GM19328 (cell line): ENCODE measurements at regions not wholly inside any gene's neighbourhood (a gene's known extent, or its start where the extent isn't known, plus 50 kb on each side); places are given as distances from the start of the nearest gene placed in this dataset.
"Not testable (repeated sequence)": the region's sequence is repeated elsewhere in the genome, so short reads cannot be mapped to it uniquely, and the experiment has no call there.

Experiments used
- ATAC-seq: cut with Tn5 transposase; IDR thresholded peaks from one replicate; pipeline ENCODE4 v1.9.1; 2021; ENCODE audit warnings: mild to moderate bottlenecking, moderate library complexity; ENCODE audit not compliant: unreplicated experiment

DNA sequence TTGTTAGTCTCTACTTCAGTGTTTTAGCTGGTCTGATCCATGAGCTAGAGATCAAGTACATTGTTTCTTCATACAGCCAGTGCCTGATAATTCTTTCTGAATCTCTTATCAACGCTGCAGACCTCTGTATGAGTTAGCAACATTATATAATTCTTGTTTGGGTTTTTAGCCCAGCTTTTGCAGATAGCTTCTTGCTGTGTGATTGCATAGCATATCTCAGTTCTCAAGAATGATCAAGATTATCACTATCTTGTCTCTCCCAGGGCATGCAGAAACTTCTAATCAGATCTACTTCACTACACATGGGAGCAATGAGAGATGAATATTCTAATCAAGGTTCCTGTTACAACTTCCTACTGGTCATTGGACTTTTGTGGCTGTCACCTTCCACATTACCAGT is 158.3 kb downstream of the FAM174A start:
- no peak for ATAC-seq

DNA sequence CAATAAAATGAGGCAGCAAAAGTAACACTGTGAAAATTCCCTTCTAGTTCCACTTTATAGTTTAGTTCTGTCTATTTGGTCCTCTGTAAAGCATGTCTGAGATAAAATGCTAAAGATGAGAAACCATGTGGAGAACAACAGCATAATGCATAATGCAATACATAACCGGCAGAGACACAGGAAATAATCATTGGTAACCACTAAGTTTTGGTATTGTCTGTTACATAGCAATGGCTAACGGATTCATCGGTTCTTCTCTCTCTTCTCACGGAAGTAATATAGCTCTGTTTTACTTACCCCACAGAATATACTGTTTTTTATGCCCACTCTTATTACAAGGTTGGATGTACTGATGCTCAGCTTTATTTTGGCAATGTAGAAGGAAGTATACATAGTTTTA is 158.9 kb downstream of the FAM174A start:
- ATAC-seq: no peak

DNA sequence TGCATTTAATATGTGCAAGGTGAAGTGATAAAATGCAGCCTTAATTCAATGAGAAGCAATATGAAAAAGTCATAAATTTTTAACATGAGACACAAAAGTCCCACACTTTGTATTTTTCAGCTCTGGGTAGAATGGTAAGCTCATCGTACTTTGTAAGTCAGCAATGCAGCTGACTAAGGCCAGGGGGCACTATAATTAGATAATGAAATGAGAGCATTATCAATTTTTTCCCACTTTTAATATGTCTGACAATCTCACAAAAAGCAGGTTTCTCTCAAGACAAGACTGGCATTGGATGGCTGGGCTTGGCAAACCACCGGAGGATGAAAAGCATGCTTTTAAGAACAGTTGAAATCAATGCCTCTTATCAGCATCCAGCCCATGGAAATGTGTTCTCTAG is 162.8 kb downstream of the FAM174A start:
- ATAC-seq: no peak

DNA sequence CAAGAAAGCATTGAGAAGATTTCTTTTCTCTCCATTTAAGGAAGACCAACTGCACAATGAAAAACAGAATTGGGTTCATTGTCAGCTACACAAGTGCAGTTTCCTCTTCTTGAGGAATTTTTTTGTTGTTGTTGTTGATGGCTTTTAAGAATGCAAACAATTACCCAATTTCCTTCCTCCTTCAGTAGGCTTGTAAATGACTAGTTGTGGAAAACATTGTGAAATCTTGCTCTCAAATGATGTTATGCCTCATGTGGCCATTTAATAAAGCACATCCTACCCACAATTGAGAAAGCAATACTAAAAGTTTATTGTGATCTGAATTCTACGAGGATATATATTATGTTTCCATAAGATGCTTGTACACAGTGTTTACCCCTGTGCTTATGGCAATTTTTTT is 171.6 kb downstream of the FAM174A start:
- no peak for ATAC-seq

DNA sequence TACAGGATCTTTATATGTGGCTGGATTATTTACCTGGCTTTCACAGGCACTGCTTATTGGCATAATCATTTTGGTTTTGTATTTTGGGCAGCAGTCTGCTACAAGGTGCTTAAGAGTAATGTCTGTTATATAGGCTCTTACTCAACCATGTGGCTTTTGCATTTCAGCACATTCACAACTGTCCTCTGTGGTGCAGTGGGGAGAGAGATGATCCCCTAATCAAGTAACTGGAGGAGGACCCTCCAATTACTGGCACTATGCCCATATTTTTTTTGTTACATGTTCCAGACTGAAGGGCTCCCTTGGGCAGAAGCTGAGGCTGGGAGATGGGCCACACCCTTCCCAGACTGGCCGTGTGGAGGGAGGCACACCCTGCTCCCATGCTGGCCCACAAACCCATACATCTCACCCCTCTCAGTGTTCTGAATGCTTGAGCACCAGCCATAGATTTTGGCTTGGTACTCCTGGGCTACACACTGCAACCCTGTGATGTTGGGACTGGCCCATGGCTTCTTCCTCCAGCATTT is 173.5 kb downstream of the FAM174A start:
- no peak for ATAC-seq

DNA sequence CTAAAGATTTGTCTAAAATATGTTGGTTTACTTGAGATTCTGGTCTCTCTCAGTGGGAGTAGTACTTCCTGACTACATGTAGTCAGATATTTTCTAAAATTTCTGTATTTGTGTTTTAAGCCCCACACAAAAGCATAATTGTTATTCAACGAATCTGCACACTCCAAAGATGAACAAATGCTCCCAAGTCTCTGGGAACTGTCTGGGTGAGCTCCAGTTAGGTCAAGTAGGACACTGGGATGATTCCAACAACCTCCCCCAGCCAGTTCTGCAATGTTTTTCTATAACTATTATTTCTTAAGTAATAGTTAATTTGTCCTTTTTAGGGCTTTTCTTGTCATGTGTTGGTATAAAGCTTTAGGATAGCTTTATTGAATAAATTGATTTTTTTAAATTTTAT is 174.6 kb downstream of the FAM174A start:
- no peak for ATAC-seq

DNA sequence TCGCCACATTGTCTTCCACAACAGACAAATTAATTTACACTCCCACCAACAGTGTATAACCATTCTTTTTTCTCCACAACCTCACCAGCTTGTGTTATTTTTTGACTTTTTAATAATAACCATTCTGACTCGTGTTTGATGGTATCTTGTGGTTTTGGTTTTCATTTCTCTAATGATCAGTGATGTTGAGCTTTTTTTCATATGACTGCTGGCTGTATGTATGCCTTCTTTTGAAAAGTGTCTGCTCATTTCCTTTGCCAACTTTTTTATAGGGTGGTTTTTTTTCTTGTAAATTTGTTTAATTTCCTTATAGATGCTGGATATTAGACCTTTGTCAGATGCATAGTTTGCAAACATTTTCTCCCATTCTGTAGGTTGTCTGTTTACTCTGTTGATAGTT is 179.6 kb downstream of the FAM174A start:
- not testable (repeated sequence) for ATAC-seq

DNA sequence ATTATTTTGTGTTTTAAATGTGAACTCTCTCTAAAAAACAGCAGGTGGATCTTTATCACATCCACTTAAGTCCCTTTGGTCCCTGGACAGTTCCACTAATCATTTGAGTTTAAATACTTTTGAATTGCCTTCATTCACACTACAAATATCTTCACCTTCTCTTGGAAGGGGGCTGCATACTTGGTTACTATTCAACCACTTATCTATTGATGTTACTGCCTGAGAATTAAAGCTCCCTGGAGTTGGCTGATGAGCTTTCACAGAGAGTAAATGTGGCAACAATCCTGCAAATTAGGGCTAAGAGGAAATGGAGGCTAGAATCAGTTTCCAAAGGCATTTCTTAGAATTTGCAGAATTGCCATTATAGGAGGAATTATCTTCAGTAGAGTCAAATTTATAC is 180.4 kb downstream of the ST8SIA4 start:
- no peak for ATAC-seq

DNA sequence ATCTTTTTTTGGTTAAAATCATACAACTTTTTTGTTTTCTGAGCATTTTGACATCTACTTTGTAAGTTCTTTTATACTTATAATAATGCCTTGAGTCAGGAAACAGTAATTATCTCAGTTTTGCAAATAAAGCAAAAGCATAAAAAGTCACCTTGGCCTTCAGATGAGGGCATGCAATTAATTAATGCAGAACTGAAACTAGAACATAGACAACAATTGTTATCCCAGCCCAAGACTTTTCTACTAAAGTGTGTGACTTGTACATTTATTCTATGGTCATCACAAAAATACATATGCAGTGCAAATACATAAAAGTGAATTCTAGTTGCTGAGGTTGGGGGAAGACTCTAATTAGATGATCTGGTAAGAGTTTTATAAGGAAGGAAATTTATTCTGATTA is 179.9 kb downstream of the ST8SIA4 start:
- ATAC-seq: no peak

DNA sequence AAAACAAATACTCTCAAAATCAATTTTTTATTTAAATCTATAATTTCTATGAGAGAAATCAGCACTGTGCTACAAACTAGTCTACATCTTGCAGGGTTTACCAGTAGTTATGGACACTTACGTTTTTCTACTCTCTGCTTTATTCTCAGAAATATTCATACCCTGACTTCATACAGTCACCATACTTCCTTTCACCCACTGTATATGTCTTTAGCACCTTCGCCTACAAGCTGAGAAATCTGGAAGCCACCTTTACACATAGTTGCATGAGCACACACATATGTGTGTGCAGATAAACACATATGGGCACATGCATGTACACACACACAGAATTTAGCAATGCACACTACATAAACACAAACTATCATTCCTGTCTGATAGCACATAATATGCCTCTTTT is 177.0 kb downstream of the ST8SIA4 start:
- no peak for ATAC-seq

DNA sequence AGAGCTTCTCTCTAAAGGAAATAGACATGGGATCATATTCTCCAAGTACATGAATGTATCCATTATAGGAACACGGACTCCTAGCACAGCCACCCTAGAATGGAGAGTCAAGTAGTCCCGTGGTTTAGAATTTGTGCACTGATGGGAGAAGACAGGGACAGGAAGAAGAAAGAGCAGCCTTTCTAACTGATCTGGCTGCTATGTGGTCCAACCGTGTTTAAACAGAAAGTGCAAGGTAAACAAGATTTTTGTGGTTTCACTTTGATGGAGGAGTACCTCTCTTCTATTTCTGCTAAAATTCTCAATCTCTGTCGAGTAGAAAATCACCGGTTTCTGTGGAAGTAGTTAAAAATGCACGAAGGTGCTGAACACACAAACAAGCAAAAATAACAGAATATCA is 171.3 kb downstream of the ST8SIA4 start:
- ATAC-seq: peak; percentile 96

DNA sequence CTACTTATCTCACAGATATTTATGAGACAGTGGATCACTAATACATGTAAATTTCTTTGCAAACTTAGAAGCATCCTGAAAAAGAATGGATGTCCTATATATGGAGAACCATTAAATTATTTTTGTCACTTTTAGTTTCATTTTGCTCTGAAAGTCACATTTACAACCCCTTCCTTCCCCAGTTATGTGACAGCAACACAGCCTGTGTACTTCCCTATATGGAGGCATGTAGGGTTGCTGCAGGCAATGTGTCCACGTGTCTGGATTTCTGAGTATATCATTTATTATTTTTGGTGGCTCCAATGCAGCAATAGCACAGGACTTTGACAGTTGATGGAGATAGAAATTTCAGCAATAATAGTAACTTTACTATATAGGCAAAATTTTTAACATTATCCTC is 156.4 kb downstream of the ST8SIA4 start:
- ATAC-seq: peak; percentile 85

DNA sequence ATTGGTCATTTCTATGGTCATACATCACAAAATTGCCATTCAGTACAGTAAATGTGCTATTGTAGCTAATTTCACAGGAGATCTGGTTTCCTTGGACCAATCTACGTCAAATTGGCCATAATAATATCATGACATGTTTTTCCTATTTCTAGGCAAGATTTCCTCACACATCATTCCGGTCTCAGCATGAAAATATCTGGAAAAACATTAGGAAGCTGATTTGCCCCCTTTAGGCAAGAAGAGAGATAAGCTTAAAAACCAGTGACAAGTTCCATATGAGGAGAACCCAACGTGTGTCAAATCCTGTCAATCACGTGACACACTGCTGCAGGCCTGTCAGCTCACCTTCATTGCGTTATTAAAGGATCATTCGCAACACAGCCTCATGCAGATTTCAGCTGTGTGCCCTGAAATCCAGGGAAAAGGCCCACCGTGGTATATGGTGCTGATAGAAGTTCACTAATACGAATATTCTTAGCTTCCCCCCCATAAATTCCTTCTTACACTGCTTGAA is 153.3 kb downstream of the ST8SIA4 start:
- ATAC-seq: no peak

DNA sequence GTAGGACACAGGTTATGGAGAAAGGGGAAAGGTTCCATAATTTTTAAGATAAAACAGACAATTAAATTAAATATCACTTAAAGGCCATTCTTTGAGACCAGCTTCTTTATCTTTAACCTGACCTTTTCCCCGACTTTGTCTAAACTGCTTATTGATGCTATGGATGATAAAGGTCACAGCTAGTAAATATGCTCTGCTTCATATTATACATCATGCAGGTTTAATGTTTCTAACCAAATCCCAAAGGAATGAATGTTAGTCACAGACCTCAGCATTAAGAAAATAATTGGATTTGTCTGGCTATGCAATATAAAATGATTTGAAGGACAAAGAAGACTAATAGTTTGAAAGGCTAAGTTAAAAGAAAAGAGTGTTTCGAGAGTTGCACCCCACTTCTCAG is 147.6 kb downstream of the ST8SIA4 start:
- ATAC-seq: no peak
